GM19468 (cell line): ENCODE measurements at regions not wholly inside any gene's neighbourhood (a gene's known extent, or its start where the extent isn't known, plus 50 kb on each side); places are given as distances from the start of the nearest gene placed in this dataset.
"Not testable (repeated sequence)": the region's sequence is repeated elsewhere in the genome, so short reads cannot be mapped to it uniquely, and the experiment has no call there.

ENCODE experiments used
- ATAC-seq: cut with Tn5 transposase; IDR thresholded peaks from one replicate; pipeline ENCODE4 v1.9.1; 2021; ENCODE audit warnings: mild to moderate bottlenecking, moderate library complexity, moderate number of reproducible peaks; ENCODE audit not compliant: unreplicated experiment; ENCODE audit errors: extremely low read depth

- no peak for ATAC-seq
Observed at GRCh38 chr6:85795945-85796344, 153.3 kb upstream of the SYNCRIP start.

- ATAC-seq, result no peak
Observed at GRCh38 chr6:85792254-85792653, 149.6 kb upstream of the SYNCRIP start.

- no peak for ATAC-seq
Observed at GRCh38 chr6:85775883-85776282, 133.2 kb upstream of the SYNCRIP start.

DNA sequence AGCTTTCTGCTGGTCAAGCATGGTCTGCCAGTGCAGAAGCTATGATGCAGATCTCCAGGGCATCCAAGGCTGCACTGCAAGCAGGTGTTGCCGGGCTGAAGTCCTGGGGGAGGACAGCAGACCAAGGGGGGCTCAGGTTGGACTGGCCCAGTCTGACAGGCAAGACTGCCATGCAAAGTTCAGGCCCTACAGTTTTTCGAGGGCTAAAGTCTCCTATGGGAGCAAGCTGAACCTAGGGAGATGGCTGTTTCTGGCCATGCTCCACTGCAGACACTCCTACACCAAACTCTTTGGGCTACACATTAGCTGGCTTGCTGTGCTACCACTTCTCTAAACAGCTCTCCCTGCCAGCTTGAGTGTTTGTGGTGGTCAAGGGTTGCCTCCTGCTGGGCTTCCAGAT, 130.0 kb upstream of the SYNCRIP start:
- no peak for ATAC-seq

DNA sequence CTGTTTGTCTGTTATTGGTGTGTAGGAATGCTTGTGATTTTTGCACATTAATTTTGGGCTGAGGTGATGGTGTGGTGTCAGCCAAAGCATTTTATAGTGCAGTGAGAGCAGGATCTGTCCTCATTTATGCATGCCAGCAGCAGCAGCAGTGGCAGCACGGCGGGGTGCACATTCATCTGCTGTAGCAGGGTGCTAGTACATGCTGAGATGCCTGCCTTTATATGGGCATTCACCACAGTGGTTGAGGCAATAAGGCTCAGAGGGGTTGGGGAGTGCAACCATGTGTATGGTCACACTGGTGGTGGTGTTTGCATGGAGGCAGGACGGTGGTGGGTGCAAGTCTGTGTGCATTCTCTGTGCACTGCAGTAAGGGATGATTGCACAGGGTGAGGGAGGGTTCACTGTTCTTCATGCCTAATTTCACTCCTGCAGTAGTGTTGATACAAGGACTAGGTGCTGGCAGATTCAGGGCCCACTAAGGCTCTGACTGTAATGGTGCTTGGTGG, 129.3 kb upstream of the SYNCRIP start:
- ATAC-seq, result no peak

DNA sequence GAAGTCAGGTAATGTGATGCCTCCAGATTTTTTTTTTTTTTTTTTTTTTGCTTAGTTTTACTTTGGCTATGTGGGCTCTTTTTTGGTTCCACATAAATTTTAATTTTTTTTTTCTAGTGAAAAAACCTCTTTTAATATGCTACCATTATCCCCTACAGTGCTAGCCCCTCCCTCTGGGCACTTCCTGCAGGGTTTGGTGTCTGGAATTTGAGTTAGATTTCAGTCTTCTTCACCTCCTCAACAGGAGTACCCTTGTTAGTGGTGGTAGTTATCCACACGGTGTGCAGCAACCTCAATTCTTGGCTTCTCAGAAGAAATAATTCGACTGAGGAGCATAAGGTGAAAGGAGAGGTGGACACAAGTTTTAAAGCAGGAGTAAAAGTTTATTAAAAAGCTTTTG, 128.8 kb upstream of the SYNCRIP start:
- no peak for ATAC-seq

DNA sequence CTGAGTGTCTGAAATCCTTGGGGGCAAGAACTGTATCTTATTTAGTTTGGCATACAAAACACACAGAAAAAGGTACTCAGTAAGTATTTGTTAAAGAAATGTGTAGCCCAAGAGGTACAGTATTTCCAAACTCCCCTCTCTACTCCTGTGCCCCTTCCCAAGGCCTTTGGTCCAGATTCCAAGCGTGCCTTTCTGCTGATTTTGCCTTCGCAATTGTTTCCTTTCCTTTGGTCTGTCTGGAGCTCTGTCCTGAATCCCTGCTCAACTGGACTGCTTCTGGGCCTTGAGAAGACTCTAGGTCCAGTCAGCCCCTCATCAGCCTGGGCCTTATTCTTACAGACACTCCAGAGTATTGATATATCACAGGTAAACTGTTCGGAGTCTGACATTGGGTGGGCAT, 122.2 kb upstream of the SYNCRIP start:
- ATAC-seq, result no peak

DNA sequence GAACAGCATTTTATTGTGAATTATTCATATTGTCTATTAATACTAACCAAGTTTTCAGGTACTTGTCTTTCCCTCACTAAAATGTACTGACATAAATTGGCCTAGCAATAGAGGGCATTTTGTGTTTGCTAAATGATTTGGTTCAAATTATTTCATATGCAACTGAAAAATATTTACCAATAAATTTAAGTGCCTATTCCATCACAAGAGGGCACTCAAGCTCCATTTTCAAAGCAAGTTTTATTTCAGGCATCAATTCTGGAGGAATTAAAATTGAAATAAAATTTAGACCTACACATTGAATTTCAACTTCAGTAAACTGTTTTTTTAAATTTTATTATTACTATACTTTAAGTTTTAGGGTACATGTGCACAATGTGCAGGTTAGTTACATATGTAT, 114.3 kb upstream of the SYNCRIP start:
- ATAC-seq, result no peak

GRCh38 chr6:85754894-85755293, 112.2 kb upstream of the SYNCRIP start:
- no peak for ATAC-seq

DNA sequence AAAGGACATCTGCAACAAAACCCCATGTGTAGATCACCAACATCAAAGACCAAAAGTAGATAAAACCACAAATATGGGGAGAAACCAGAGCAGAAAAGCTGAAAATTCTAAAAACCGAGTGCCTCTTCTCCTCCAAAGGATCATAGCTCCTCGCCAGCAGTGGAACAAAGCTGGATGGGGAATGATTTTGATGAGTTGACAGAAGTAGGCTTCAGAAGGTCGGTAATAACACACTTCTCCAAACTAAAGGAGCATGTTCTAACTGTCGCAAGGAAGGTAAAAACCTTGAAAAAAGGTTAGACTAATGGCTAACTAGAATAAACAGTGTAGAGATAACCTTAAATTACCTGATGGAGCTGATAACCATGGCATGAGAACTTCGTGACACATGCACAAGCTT, 109.9 kb upstream of the SYNCRIP start:
- no peak for ATAC-seq

DNA sequence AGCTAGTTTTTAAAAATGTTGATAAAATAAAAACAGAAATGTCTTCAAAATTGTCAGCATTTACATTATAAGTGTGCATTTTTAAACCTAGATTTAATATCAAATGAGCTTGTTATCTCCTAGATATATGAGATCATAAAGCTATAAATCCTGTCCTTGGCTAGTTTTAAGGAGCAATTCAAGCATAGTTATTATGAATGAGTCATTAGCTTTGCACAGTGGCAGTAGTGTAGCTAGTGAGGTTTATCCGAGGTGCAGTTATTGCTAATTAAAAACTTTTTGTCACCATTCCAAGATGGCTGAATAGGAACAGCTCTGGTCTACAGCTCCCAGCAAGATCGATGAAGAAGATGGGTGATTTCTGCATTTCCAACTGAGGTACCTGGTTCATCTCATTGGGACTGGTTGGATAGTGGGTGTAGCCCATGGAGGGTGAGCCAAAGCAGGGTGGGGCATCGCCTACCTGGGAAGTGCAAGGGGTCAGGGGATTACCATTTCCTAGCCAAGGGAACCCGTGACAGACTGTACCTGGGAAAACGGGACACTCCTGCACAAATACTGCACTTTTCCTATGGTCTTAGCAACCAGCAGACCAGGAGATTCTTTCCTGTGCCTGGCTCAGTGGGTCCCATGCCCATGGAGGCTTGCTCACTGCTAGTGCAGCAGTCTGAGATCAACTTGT, 108.8 kb upstream of the SYNCRIP start:
- ATAC-seq, result no peak

DNA sequence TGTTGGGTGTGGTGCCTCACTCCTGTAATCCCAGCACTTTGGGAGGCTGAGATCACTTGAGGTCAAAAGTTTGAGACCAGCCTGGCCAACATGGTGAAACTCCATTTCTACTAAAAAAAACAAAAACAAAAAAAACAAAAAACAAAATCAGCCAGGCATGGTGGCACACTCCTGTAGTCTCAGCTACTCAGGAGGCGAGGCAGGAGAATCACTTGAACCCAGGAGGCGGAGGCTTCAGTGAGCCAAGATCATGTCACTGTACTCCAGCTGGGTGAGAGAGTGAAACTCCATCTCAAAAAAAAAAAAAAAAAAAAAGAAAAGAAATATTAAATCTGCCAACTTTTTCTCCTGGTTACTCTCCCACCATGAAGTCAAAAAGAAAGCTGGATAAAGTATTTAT, 107.5 kb upstream of the SYNCRIP start:
- ATAC-seq, result not testable (repeated sequence)

DNA sequence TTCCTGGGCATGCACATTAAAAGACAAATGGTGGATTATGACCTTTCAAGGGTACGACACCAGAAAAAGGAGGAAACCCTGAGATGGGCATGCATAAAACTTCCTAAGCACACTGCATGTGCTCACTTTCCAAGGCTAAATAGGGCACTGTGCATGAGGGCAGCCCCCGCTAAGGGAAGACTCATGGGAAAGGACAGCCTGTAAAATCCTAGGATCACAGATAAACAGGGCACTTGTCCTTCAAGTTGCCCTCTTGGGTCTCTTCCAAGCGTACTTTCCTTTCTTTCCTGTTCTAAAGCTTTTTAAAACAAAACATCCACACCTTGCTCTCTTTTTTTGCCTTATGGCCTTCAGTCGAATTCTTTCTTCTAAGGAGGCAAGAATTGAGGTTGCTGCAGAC, 106.5 kb upstream of the SYNCRIP start:
- no peak for ATAC-seq

- ATAC-seq, result no peak
Observed at GRCh38 chr6:85747666-85748065, 105.0 kb upstream of the SYNCRIP start.

DNA sequence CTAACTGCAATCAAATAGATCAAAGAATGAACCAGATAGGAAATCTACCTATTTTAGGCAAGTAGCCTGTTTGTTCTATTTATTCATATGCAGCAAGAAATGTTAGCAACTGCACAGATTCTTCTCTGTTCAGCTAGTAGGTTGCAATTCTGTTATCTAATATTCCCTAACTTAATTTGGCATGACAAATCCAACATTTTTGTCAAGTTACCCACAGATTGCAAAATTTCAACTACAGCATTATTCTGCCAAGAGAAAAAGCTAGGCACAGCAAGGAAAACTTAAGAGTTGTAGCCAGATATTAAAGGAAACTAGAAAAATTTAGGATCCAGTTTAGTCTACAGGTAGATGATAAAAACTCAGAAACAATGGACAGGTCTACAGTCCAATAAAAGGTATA, 104.4 kb upstream of the SYNCRIP start:
- no peak for ATAC-seq

DNA sequence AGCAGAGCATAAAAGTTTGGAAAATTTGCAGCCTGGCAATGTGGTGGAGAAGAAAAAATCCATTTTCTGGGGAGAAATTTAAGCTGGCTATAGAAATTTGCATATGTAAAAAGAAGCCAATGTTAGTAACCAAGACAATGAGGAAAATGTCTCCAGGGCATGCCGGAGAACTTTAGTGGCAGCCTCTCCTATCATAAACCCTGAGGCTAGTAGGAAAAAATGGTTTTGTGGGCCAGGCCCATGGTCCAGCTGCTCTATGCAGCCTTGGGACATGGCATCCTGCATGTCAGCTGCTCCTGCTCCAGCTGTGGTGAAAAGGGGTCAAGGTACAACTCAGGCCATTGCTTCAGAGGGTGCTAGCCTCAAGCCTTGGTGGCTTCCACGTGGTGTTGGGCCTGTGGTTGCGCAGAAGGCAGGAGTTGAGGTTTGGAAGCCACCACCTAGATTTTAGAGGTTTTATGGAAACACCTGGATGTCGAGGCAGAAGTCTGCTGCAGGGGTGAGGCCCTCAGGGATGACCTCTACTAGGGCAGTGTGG, 101.8 kb upstream of the SYNCRIP start:
- ATAC-seq, result no peak

- no peak for ATAC-seq
Observed at GRCh38 chr6:85726206-85726605, 83.5 kb upstream of the SYNCRIP start.

- ATAC-seq, result no peak
Observed at GRCh38 chr6:85715797-85716196, 73.1 kb upstream of the SYNCRIP start.

DNA sequence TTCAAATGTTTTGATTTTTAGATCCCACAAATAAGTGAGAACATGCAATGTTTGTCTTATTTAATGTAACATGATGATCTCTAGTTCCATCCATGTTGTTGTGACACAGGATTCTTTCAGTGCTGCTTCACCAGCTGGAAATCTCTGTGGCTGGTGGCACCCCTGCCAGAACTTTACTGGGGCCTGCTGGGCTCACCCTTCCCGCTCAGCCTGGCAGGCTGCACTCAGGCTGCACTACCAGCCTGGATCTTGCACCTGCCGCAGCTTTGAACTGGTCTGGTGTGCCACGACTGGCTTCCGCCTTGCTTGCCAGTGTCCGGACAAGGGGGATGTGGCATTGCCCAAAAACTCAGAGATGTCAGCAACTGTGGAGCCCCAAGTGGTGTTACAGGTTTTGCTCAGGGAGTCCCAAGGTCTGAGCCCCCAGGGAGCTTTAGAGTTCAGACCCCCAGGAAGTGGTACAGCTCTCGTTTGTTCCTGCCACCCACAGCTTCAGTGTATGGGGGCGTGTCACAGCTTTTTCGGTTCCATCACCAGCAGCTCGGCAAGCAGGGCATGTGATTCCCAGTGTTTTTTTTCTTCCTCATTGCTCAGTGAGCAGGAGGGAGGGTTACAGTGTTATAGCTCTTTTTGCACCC, 72.3 kb upstream of the SYNCRIP start:
- no peak for ATAC-seq

GRCh38 chr6:85712346-85712745, 69.7 kb upstream of the SYNCRIP start:
- no peak for ATAC-seq

DNA sequence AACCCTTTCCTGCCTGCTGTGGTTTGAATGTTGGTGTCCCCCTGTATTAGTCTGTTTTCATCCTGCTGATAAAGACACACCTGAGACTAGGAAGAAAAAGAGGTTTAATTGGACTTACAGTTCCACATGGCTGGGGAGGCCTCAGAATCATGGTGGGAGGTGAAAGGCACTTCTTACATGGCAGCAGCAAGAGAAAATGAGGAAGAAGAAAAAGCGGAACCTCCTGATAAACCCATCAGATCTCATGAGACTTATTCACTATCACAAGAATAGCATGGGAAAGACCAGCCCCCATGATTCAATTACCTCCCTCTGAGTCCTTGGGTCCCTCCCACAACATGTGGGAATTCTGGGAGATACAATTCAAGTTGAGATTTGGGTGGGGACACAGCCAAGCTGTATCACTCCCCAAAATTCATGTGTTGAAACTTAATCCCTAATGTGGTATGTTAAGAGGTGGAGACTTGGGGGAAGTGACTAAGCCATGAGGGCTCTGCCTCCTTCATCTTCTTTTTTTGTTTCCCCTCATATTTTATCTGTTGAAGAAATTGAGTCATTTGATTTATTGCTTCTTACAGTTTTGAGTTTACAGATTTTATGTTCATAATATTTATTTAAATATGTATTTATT, 64.9 kb upstream of the SYNCRIP start:
- not testable (repeated sequence) for ATAC-seq
